Dedifferentiated amniotic fluid mesenchymal stem cell (primary cell): ENCODE measurements at regions not wholly inside any gene's neighbourhood (a gene's known extent, or its start where the extent isn't known, plus 50 kb on each side); places are given as distances from the start of the nearest gene placed in this dataset.

Experiments used
- DNase-seq: peaks from one replicate; pipeline ENCODE4 v3.0.0-alpha.2; 2016; ENCODE audit errors: extremely low spot score

DNA sequence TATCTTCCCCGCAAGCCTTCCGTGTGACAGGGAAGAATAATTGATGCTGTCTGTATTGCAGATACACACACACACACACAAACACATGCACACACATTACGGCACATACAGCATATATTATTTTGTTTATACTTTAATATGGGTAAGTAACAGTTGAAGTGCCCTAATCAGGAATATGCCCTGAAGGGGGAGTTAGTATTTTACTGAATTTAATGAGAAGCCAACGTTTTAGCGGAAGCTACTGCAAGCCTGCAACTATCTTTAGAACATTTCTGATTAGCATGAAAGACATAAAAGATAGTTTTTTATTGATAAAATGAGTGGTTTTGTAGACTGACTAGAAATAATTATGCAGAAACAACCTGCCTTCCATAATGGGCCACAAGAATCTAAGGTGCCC lies 296.6 kb upstream of the SLCO3A1 start:
- no peak for DNase-seq

DNA sequence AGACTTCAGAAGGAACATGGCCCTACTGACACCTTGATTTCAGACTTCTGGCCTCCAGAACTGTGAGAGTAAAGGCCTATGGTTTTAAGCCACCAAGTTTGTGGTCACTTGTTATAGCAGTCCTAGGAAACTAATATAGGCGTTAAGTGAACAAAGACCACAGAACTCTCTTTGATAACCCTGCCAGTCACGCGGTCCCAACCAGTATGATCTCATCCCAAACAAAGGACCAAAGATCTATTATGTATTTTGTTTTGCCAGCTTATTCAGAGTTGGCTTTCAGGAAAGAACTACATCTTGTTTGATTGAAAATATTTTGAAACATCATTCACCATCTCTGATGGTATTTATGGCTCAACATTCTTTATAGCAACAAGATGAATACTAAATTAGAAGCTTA lies 294.4 kb upstream of the SLCO3A1 start:
- no peak for DNase-seq

DNA sequence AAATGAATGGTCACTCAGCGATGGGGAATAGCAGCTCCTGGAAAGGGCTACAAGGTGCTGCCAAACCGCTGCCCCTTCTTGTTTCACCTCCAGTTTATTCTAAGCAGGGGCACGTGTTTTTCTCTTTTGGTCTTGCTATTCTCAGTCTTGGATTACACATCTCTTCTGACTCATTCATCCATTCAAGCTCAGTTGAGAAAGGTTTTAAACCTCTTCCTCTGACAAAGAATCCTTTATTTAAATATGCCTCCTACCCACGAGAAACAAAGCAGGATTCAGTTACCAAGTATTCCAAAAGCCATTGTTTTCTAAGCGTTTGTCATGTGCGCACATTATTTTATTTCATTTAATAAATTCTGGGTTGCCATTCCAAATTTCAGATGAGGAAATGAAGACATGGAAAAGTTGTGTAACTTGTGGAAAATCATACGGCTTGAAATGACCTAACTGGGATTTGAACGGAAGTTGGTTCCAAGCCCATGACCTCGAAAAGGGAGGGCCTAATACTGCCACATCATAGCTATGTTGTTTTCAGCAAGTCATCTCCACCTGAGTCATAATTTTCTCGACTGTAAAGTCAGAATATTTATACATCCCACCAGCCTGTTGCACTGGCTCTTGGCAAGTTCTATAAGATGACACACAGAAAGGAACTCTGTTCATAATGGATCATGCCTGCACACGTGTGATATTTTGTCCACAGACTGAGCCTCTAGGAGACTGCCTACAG lies 292.0 kb upstream of the SLCO3A1 start:
- DNase-seq, result no peak

DNA sequence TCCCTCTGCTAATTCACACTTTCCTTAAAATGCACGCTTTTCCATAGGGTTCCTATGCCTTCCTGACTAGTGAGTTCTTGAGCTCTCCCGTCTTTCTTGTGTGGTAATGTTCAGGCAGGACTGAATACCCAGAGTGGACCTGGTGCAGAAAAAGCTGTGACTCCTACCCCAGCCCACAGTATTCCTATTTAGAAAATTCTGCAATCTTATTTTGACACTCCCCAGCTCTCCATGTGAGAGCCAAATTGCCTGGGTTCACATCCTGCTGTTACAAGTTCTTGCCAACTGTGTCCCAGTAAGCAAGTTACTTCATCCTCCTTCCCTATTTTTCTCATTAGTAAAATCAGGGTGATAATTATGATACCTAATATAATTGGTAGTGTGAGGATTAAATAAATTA lies 290.8 kb upstream of the SLCO3A1 start:
- DNase-seq, result no peak

DNA sequence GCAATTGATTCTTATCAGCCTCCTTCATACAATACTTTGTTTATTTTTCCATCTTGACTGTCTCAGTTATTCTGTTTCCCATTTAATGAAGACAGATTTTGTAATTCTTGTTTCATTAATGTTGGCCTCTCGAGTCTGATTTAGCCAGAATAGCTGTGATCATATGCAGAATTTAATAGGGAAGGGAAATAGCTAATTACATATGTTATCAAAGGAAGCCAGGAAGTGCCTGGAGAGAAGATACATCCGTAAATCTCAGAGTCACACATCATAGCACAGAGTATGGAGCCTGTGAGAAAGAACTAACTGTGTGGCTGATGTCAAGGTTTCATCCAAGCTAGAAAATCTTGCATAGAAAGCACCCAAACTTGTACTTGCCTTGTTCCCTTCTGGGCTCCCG lies 288.9 kb upstream of the SLCO3A1 start:
- no peak for DNase-seq

DNA sequence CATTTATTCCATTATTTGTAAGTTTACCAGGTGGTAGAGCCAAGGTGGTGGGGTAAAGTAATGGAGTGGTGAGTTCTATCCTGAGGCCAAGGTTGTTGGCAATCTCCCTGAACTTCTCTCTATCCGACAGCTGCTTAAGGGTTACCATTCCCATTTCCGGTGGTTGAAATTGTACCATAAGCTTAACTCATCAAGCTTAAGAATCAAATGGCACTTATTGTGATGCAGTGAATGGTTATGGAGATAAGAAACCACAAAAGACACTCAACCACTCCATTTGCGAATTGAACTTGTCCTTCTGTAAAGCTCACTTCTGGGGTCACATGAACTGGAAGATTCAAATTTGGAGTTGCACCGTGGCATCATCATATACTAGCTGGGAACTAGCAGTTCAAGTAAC lies 287.4 kb upstream of the SLCO3A1 start:
- DNase-seq, result no peak

DNA sequence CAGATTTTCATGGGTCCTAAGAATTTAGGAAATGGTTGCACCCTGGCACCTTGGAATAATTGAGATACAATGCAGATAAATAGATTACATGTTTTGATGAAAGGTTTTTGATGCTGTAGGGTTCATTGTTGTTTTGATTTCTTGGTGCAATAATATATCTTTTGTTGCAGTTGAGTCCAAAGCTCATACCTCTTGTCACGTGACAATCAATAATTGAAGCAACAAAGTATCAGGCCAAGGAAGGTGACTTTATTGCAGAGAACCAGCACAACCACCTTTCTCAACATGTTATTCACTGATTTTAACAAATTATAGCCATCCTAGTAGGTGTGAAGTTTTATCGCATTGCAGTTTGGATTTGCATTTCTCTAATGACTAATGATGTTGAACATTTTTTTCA lies 285.5 kb upstream of the SLCO3A1 start:
- no peak for DNase-seq

DNA sequence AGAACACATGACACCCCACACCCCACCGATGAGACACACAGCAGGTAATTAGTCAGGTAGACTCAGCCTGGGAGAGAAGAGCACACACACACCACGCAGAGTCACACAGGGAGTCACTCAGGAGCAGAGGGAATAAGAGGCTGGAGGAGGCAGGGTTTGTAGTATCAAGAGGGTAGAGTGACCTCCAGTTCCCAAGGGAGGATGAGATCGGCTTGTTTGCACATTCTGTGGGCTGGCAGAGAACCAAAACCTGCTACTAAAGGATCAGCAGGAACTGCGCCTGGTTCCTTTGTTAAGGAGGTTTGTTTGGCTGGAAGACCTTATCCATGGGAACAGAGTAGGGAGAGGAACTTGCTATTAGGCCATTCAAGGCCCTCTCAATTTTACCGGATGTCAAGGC lies 281.4 kb upstream of the SLCO3A1 start:
- DNase-seq, result no peak

DNA sequence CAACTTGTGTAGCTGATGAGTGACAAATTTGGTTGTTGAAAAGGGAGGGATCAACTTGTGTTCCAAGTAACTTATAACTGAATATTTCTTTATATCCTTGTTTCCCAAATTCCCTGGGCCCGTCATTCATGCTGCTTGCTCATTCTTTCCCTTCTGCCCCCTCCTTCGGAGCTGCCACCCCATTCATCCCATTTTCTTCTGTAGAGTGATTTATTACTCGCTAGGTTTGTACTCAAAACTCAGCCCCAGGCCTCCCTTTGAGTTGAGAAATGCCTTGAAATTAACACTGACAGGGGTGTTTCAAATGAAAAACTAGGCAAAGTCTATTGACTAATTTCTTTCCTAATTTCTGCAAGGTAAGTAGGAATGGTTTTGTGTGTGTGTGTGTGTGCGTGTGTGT lies 277.4 kb upstream of the SLCO3A1 start:
- no peak for DNase-seq

DNA sequence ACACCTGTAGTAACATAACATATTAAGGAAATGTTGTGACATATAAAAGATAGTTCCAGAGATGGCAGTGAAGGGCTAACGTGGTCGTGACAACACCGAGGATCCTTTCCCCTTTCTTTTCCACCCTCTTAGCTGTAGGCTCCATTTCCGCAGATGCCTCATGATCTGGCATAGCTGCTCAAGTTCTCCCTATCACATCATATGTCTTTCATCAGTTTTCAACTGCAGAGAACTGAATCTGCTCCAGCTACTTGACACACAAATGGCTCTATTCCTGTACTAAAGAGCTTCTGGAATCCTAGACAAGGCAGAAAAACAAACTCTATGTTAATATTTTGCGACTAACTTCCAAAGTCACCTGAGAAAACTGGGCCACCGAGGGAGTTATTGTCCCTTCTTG lies 275.0 kb upstream of the SLCO3A1 start:
- no peak for DNase-seq

DNA sequence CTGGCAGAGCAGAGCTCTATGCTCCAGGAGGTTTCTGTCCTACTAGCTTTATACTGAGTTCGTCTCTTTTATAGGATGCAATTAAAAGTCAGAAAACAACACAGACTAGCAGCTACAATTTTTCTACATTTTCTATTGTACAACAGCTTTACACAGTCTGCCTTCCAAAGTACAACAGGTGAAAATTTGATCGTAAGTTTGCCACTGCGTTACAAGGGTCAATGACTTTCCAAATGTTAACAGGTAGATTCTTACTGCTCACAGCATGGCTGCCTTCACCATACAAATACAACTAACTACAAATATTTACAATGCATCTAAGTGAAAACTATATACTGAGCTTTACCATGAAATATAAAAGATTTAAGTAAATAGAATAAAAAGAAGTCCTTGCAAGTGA lies 268.6 kb upstream of the SLCO3A1 start:
- DNase-seq, result no peak

DNA sequence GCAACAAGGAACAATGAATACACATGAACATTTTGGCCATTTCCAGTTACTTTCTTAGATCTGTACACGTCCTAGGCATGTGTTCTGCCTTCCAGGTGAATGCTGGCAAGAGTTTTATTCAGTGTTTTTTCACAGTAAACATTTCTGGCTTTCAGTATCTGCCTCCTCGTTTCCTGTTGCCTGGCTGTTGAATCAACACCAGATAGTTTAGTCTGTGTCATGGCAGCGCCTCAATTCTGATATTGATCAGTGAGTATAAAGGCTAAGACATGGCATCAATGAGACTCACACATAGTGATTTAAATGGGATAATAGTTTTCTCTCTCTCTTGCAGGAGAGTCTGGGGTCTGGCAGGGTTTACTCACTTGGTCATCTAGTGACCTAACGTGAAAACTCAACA lies 266.9 kb upstream of the SLCO3A1 start:
- DNase-seq, result no peak

DNA sequence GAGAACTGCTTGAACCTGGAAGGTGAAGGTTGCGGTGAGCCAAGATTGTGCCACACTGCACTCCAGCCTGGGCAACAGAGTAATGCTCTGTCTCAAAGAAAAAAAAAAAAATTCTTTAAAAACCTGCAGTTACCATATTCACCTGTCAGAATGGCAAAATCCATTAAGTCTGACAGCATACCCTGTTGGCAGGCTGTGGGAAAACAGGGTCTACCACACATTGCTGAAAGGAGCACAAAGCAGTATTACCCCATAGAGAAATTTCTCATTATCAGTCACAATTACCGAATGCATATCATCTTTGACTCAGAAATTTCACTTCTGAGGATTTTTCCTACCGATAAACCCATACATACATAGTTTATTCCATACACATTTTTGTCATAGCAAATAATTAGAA lies 264.1 kb upstream of the SLCO3A1 start:
- no peak for DNase-seq

DNA sequence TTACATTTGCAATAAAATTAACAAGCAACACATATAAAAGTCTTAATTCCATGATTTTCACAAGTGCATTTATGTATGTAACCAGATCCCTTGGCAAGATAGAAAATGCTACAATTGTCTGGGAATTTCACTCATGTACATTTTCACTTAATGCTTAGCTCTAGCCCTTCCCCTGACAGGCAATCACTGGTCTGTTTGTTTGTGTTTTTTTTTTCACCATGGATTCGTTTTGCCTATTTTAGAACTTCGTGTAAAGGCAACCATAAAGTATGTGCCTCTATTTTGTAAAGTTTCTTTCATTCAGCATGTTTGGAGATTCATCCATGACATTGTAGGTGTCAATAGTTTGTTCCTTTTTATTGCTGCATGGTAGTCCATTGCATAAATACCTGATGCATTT lies 260.9 kb upstream of the SLCO3A1 start:
- no peak for DNase-seq

DNA sequence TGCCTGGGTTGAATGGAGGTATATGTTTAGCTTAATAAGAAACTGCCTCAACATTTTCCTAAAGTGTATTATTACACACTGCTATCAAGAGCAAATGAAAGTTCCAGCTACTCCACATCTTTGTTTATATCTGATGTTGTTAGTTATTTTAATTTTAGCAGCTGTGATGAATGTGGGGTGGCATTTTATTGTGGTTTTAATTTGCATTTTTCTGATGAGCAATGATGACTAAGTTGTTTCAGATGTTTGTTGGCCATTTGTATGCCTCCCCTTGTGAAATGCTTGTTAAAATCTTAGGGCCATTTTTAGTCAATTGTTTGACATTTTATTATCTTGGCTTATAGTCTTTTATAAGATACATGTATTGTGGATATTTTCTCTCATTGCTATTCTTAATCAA lies 260.4 kb upstream of the SLCO3A1 start:
- DNase-seq, result no peak

DNA sequence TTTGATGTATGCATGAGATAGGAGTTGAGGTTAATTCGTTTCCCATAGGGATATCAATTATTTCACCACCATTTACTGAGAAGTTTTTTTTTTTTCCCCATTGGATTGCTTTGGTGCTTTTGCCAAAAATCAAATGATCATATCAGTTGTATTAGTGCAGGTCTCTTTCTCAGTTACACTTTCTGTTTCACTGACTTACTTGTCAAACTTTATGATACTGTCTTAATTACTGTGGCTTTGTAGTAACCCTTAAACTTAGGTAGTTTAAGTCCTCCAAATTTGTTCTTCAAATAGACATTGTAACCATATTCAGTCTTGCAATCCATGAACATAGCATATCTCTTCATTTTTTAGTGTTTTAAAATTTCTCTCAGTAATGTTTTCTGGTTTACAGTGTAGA lies 259.9 kb upstream of the SLCO3A1 start:
- DNase-seq, result no peak

DNA sequence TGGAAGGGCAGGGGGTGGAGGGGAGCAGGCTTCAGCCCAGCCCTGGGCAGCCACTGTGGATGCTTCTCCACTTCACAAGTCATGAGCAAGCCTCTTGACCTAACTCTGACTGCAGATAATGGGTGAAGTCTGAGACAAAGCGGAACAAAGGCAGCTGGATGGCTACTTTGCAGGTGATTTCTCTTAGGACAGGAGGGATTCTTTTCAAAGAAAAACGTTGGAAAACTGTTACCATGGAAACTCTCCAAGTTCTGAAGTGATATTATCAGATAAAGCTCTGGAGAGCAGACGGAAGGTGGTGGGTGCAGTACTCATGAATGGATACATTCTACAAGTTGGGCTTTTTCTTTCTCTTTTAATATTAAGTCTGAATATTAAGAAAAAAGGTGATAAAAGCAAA lies 254.2 kb upstream of the SLCO3A1 start:
- no peak for DNase-seq

DNA sequence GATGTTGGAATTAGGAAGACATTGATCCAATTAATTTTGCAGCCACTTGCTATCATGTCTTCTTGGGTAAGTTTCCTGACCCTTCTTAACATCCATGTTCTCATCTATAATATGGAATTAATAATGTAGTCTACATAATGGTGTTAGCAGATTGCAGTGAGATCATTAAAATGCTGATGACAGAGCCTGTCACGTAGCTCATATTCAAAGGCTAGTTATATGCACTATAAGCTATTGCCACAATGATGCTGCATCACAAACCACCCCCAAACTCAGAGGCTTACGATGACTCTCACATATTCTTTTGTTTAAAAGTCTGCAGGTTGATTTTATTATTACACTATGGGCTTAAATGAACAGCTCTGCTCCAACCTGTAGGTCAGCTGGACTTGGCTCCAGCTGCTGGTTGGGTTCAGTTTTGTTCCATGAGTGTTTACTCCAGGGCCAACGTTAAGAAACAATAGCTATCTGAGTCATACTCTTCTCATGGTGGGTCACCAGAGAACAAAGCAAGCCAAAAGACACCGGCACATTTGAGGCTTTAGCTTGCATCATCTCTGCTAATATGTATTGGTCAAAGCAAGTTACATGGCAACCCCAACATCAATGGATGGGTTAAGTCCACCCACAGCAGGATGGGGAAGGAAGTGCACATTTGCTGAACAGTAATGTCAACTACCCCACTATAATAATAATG lies 250.0 kb upstream of the SLCO3A1 start:
- no peak for DNase-seq

DNA sequence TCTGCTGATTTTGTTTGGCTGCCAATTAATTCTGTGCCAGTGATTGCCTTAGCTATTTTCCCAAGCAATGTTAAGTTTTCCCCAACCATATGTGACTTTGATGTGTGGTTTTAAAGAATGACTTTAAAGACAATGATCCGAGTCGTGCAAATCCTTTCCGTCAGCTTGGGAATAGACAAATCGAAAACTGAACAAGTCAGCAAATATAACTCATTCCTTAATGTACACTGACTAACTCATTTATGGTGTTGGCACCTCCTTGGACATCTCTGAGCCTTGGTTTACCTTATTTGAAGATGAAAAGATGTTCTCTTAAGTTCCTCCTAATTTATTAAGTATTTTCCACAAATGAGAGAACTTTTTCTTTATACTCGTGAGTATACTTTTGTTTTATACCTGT lies 249.4 kb upstream of the SLCO3A1 start:
- DNase-seq, result no peak

DNA sequence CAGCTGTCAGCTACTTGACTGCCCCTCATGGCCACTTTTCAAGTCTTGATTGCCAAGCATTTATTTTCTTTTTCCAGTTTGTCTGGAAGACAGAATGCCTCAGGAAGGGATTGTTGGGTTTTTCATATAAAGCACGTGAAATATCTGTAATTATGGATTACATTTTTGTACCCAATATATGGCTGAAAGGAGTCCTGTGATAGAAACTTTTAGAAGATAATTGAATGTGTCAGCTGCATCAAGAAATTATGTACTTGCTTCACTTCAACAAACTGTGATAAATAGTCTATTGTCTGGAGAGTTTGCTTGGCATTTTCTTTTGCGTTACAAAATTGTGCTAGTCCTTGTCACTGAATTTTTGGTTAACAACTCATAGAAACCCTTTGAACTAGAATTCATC lies 247.9 kb upstream of the SLCO3A1 start:
- no peak for DNase-seq

DNA sequence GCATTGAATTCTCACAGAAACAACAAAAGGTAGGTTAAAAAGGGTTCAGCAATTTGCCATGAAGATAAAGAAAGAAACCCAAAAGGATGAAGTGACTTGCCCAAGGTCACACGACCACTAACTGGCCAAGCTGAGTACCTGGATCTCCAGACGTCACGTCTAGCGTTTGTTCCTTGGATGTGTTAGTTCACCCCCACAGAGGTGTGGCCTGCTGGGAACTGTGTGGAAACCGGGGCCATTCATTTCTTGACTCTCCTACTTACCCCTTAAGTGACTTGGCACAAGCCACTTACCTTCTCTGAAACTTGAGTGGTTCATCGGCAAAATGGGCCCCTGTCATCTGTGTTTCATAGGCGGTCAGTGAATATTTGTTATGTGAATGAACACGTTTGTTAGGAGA lies 244.3 kb upstream of the SLCO3A1 start:
- DNase-seq, result no peak

DNA sequence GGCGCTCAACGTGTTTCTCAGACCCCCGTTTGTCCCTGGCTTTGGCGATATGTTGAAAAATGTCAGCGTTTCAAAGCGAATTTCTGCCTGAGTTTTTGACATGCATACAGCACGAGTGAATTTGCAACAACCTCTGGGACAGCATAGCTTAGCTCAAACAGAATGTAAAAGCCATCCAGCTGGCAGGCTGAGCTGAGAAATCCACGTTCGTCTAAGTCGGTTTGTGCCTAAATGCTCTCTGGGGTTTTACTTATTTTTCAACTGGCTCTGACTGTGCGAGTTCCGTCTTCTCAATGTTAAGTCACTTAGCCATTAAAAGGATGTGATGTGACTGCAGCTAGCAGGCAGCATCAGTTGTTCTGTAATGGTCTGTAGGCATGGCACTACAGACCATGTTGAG lies 243.5 kb upstream of the SLCO3A1 start:
- no peak for DNase-seq

DNA sequence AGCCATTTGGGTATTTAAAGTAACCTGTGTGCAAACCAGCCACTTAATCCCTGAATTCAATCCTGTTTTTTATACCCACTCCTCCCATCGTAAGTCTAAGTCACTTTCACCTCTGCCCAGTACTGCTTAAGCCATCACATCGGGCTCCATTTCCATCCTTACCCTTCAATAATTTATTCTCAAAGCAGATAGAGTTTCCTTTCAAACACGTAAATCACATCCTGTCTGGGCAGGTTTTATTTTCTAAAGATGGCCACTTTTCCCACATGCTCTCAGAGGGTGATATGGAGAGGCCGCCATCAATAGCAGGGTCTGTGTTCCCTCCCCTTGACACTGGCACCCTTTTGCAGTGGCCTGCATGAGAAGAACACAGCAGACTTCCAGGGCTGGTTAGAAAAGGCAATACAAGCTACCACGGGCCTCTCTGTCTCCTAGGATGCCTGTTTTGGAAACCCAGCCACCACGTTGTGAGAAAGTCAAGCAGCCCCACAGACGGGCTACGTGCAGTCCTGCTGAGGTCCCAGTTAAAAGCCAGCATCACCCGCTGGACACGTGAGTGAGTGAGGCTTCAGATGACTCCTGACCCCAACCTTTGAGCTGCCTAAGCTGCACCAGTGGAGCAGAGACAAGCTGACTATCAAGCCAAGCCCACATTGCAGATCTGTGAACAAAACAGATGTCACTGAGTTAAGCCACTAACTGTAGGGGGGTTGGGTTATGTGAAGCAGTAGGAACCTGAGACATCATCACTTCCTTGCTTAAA lies 241.8 kb upstream of the SLCO3A1 start:
- no peak for DNase-seq
